SKM-1 treated with dmso at 0.1 percent for 144 hours (cell line): ENCODE measurements at regions not wholly inside any gene's neighbourhood (a gene's known extent, or its start where the extent isn't known, plus 50 kb on each side); places are given as distances from the start of the nearest gene placed in this dataset.
A peak's percentile ranks its signal among the peaks of the same experiment; 100 is the strongest.

ENCODE experiments used
- DNase-seq: peaks from one replicate; lab custom pipeline; 2025; ENCODE audit not compliant: unreplicated experiment; lab: John Stamatoyannopoulos, UW

DNA sequence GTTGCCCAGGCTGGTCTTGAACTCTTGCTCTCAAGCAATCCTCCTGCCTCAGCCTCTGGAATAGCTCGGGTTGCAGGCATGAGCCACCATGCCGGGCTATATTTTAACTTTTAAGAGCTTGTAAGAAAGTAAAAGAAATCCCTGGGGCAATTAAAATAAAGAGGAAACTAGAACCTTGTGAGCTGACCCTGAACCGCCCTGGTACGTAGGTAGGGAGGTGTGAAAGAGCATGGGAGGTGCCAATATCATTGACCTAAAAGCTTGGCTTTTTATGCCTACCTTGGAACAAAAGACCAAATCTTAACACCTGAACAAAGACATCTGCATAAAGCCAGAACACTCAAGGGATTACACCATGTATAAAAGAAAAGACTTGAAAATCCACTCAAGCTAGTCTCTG is 595.1 kb downstream of the SOX6 start:
- DNase-seq: no peak

DNA sequence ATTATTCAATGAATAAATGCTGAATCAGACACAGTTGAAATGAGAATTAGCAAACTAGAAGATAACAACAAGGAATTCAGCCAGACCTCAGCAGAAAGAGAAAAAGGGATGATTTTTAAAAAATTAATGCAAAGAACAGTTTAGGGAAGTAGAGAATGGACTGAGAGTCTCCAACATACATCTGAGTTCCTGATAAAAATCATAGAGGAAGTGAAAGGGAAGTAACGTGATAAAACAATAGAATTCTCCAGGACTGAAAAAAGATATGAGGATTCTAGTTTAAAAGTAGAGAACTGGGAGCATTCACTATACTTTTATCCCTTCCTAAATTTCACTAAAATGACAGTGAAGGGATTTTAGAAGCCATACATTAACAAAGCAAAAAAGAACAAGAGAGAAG is 592.0 kb downstream of the SOX6 start:
- no peak for DNase-seq

DNA sequence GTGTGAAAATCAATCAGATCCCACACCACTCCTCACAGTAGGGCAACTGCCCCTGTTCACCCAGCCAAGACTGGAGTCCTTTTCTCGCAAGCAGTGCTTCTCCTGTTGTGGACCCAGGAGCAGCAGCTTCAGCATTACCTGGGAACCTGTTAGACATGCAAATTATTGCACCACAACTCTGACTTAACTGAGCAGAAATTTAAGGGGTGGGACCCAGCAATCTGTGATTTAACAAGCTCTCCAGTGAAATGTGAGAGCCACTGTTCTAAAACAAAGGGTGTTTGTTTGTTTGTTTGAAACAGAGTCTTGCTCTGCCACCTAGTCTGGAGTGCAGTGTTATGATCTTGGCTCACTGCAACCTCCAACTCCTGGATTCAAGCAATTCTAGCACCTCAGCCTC is 591.4 kb downstream of the SOX6 start:
- no peak for DNase-seq

DNA sequence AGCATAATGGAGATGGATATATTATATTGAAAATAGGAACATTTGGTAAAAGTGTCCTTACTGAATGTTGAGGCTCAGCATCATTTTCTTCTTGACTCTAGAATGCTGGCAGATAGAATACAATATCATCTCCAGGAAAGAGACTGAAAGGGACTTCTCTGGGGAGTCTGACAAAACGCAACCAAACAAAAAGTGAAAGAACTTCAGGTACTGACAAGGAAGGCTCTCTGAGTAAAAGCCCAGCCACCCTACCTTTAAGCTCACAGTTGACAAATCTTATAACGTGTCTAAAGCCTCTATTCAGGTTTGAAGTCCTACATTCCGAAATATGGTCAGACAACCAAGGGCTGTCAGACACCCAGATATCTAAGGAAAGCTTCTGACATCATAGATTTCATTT is 590.8 kb downstream of the SOX6 start:
- DNase-seq: no peak

DNA sequence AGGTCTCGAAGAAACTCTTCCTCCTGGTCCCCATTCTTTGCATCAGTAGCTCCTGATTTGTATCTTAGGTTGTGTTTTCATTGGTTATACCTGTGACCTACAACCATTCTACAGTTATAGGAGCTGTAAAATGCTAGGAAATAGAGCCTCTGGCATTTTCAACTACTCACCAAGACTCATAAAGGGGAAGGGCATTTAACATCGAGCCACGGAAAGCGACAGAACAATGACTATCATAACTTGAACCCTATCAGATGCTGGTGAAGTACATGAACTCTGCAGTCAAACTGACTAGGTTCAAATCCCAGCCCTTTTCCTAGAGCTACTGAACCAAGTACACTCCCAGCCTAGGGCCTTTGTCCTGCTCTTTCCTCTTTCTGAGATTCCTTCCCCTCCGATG is 588.0 kb downstream of the SOX6 start:
- DNase-seq: no peak

DNA sequence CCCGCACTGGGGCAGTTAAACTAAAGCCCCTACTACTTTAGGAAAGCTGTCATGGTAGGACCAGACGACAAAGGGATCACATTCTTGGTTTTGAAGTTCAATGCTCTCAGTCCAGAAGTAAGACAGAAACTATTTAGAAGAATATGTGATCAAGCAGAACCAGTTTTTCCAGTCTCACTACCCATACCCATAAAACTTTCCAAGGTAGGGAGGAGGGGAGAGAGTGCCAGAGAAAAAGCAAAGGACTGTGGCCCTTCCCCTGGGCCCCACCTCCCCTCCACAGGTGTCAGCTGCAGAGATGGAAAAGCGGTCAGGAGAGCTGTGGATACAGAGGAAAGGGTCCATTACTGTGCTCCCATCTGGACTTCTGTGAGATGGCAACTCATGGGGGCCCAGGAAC is 587.1 kb downstream of the SOX6 start:
- no peak for DNase-seq

DNA sequence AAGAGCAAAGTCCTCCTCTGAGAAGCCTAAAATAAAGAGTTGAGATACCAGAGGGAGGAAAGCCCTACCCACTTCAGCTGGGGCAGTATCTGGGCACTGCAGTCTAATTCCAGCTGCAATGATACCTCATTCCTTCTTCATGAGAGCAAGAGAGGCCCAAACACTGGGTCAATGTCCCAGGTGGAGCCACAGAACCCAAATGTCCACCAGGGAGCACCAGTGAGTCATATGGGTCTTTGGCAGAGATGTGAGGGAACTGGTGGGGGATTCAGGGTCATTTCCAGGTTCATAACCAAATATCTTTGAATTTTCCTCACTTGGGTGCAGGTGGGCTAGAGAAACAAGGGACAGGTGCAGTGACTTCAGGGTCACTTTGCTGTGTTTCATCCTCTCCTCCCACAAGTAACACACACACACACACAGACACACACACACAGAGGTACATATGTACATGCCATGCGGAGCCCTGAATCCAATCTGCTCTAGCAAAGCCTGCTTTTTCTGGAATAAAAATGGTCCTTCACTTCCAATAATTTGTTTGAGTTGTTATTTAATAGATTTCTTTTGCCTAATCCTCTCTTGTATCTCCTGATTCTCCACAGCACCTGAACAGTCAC is 585.4 kb downstream of the SOX6 start:
- DNase-seq: peak; percentile 9

DNA sequence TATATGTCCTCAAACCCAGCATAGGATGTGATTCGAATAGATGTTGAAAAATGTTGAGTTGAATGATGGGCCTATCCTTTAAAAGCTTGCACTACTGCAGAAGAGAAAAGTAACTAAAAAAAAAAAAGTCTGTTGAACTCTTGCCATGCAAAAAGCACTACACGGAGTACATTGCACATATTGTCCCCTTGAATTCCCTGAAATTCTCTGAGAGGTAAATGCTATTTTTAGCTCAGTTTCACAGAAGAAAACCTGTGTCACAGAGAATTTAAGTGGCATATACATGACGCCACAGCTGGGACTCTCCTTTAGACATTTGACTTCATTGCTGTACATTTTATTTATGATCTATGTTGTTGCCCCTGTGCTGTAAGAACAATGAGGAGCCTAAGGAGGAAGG is 583.8 kb downstream of the SOX6 start:
- DNase-seq: no peak

DNA sequence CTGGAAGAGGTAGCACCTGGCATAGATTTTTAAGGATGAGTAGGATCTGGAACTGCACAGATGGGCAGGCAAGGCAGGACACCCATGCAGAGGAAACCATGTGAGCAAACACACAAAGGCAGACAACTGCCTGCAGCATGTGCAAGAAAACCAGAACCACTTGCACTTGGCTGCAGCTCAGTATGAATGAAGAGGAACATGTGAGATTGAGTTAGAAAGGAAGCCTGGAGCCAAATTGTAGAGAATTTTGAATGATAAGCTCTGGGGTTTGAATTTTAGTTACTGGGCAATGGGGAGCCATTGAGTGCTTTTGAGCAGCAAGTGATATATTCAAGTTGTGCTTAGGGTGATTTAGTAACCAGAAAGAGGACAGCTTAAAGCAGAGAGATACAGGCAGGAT is 583.4 kb downstream of the SOX6 start:
- no peak for DNase-seq

DNA sequence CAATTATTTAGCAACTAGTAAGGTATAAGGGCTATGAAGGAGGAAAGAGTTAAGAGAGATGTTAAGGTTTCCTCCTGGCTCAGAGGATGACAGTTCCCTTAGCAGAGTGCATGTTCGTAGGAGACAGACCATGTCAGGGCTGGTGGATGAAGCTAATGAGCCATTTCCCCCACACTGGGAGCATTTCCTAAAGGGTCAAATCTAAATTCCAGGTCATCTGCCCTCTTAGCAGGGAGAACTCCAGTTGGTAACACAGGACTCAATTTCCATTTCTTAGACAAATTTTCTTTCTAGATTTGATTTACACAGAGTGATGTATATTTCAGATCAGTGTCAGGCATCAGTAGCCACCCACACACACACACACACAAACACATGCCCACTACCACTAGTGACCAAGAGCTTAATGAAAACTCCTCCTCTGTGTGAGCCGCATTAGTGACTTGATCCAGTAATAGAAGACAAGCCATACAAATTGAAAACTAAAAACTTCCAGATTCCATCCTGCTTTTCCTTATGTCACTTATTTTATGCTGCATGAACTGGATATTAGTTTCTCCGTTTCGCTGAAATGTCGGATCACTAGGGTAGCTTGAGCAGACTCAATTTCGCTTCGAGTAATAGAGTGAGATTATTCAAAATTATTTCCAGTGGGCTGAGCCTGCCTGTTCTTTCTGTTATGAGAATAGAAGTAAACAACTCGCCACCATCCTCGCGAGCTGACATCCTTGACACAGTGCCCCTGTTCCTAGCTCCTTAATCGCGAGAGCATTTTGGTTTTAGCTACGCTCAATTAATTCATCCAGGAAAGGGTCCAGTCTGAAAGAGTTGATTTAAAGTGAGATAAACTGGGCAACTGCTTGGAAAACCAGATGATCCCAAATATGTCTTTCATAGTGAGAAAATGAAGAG is 582.6 kb downstream of the SOX6 start:
- DNase-seq: no peak

DNA sequence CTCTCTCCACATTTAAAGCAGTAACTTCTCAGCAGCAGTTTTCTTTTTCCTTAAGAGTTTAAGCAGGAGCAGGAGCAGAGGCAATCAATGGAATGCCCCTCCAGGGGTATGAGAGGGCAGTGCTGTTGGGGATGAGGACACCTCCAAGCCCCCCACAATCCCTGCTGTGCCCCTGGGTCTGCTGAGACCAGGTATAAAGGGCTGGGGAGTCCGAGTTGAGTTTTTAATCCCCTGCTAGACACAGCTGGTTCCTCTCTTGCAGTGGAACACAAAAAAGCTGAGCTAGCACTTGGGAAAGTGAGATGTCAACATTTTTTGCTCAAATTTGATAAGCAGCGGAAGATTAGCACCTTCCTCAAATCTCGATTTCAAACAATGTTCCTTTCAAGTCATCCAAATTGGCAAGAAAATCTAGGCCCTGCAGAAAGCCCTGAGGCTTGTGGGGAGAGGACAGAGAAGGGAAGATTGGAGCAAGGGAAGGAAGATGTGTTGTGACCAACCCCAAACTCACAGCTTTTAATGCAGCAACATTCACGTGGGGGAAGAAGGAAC is 581.9 kb downstream of the SOX6 start:
- no peak for DNase-seq

DNA sequence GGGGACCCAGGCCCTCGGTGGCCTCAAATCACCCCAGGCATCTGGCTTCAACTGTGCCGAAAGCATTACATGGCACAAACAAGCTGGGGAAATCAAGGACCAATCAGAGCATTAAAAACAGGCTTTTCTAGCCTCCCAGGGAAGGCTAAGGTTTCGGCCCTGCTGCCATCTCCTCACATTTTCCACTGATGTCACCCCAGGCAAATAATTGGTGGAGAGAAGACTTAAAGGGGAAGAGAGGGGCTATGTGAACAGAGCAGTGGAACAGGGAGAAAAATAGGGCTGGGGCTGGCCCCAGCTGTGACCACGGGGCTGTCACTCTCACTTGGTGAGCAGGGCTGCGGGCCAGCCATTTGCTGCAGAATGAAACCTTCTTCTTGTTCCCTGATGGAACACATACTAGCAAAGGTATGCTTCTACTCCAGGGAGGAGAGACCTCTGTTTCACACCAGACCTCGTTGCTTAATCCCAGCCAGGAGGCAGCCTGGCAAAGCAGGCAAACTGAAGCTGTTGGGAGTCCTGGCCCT is 581.3 kb downstream of the SOX6 start:
- no peak for DNase-seq

DNA sequence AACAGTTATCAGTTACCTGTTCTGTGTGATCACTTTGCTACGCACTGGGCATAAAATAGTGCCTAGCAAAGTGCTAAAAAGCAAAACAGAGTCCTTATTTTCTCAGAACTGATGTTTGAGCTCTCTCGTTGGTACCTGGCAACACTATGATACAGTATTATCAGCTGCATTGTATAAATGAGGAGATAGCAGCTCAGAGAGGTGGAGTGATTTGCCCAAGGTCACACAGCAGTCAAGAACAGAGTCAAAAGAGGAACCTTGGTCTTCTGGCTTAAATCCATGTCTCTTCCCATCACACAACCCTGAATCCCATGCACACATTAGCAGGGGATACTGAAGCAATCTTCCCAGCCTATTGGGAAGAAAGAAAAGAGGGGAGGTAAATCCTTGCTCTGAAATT is 580.5 kb downstream of the SOX6 start:
- no peak for DNase-seq

DNA sequence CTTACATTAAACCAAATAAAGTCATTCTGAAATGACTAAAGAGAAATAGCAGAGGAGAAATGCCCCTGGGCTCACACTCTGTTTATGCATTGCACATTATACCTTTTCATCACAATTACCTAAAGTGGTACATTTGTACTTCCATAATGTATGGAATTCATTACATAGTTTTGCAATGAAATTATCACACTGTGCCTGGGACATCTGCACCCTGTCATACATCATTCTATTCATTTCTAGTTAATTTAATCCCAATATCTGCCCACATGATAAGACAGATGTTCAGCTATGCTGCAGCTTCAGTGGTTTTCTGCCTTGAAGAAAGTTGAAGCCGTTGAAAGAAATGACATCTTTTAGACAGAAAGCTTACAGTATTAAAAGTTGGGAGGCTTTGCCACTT is 580.0 kb downstream of the SOX6 start:
- no peak for DNase-seq

DNA sequence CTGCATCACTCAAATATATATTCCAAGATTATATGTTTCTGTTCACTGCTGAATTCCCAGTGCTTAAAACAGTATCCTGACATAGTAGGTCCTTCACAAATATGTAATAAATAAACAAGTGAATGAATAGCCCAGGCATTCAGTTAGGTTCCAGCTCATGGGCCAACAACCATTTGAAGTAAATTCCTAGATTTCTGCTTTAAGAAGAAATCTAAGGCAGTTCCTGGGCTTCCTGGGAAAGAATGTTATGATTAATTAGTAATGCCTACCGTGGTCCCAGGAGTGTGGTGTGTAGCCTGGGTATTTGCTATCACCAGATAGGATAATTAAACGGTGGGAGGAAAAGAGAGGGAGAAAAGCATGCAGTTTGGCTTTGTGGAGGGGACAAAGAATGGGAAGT is 576.8 kb downstream of the SOX6 start:
- no peak for DNase-seq

DNA sequence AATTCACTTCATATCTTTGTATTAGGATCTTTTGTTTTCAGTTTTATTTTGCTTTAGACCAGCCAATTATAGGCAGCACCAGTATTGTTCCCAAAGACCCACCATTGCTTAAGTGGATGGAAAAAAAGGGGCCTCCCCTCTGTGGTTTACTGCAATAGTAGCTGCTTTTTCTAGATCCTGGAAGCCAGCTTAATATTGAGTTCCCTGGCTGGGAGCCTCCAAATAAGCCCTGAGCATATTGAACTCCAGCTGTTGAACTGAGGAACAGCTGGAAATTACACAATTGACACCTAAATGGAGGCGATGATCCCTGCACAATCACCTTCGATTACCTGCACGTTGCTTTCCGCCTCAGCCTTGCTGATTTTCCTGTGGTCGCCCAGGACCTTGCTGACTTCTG is 576.0 kb downstream of the SOX6 start:
- DNase-seq: no peak

DNA sequence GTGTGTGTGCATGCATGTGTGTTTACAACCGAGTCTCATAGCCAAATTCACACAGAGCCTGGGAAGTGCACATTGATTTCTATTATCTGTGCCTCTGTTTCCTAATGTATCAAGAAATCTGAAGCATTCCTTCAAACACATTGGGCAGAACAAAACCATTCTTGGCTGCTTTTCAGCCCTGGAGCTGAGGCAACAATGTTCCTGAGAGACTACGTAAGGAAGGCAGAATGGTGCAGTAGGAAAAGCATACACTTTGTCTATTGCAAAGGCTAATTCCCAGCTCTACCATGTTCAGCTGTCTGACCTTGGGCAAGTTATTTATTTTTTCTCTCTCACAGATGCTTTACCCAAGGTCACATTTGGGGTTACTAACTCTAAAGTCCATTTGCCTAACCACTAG is 575.5 kb downstream of the SOX6 start:
- no peak for DNase-seq

DNA sequence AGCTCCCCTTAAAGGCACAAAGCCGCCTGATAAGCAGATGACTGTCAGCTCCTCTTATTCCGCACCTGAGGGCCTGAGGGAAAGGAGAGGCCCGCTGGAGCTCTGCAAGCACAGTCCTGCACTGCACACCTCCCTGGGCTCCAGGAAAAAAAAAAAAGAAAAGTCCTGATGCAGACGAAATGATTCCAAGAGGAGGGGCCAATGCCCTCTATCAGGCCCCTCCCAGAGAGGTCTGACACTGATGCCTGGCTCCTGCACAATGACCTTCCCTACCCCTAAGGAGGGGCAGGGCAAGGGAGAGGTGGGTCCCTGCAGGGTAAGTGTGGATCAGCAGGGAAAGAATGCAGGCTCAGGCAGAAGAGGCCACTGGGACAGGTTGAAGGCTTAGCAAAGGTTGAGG is 572.7 kb downstream of the SOX6 start:
- DNase-seq: no peak

DNA sequence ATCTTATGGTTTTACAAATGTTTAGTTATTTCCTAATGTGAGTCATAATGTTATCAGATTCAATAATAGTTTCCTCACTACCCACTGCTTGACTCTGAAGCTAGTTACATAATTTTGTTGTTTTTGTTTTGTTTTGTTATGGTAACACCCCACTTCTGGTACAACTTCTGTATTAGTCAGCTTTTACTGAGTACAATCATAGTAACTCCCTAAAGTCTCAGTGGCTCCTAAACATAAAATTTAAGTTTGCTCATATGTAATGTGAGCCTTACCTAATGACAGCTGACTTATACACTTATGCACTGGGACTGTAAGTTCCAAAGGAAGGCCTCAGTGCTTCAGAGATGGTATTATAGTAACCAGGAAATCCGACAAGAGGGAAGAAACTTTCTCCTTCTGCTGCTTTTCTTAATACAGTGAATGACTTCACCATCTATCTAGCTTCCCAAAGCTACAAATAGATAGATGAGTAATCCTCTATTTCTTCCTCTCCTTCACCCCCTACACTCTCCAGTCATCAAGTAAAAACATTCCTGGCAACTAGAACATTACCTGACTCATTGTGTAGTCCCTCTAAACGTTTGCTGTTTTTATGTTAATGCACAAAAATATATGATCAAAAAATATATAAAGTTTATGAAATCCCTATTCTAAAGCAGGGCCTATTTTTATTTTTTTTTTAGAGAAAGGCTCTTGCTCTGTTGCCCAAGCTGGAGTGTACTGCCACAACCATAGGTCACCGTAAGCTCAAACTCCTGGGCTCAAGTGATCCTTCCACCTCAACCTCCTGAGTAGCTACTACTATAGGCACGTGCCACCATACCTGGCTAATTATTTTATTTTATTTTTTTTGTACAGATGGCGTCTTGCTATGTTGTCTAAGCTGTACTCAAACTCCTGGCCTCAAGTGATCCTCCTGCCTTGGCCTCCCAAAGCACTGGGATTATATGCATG is 563.0 kb downstream of the SOX6 start:
- no peak for DNase-seq

DNA sequence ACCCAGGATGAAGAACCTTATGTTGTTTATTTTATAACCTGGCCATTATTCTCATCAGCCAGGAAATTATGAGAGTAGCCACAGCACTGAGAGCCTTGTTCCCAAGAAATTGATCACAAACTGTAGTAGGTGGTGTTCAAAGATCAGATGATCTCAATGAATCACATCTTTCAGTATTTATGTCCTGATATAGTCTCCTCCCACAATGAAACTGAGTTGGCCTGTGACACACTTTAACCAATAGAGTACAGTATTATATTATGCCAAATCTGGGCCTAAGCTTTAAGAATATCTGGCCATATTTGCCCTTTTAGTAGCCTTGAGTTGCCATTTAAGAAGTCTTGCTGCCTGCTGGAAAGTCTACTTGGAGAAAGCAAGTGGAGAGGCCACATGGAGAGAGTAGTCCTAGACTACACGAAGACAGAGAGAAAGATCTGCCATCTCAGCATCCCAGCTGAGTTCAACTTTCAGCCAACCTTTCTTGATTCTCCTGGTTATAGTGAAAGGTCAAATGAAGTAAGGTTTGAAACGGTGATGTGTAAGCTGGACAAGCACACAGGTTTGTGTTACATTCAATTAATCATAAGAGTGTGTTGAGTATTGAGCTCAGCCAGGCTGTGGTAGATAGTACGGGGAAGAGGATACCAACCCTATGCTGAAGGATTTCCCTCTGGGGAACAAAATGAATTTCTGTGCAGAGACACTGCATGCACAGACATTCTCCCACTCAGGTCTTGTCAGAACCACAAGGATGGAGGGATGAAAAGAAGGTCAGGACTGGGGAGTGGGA is 561.8 kb downstream of the SOX6 start:
- no peak for DNase-seq
